ENCODE measurements at regions not wholly inside any gene's neighbourhood (a gene's known extent, or its start where the extent isn't known, plus 50 kb on each side); places are given as distances from the start of the nearest gene placed in this dataset.

DNA sequence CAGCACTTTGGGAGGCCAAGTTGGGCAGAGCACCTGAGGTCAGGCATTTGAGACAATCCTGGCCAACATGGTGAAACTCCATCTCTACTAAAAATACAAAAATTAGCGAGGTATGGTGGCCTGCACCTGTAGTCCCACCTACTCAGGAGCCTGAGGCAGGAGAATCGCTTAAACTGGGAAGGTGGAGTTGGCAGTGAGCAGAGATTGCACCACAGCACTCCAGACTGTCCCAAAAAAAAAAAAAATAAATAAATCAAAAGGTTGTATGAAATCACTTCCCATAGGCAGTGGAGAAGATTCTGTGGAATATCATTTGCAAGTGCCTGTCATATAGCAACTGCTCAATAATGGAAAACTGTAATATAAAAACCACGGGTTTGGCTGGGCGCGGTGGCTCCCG is 65.1 kb upstream of the SERBP1 start:
- TF ChIP-seq, protein P1, sequence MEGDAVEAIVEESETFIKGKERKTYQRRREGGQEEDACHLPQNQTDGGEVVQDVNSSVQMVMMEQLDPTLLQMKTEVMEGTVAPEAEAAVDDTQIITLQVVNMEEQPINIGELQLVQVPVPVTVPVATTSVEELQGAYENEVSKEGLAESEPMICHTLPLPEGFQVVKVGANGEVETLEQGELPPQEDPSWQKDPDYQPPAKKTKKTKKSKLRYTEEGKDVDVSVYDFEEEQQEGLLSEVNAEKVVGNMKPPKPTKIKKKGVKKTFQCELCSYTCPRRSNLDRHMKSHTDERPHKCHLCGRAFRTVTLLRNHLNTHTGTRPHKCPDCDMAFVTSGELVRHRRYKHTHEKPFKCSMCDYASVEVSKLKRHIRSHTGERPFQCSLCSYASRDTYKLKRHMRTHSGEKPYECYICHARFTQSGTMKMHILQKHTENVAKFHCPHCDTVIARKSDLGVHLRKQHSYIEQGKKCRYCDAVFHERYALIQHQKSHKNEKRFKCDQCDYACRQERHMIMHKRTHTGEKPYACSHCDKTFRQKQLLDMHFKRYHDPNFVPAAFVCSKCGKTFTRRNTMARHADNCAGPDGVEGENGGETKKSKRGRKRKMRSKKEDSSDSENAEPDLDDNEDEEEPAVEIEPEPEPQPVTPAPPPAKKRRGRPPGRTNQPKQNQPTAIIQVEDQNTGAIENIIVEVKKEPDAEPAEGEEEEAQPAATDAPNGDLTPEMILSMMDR (IDR thresholded peaks at IDR 0.05), result no peak
- TF ChIP-seq POLR2A (IDR thresholded peaks at IDR 0.05), result no peak
